OCI-LY1 (cell line): ENCODE measurements at regions not wholly inside any gene's neighbourhood (a gene's known extent, or its start where the extent isn't known, plus 50 kb on each side); places are given as distances from the start of the nearest gene placed in this dataset.

ENCODE experiments used
- H2AFZ ChIP-seq: fragments of 200-600 bp; sonication (generic), shearing (Covaris generic); 2 replicates; pipeline ENCODE4 v1.6.0; 2014; ENCODE audit warnings: antibody characterized with exemption, mild to moderate bottlenecking, low read length
- H3F3A ChIP-seq: fragments of 200-600 bp; sonication (generic), shearing (Covaris generic); 2 replicates; pipeline ENCODE4 v1.6.0; 2014; ENCODE audit warnings: mild to moderate bottlenecking, antibody characterized with exemption, low read length, moderate library complexity; ENCODE audit not compliant: insufficient read depth
- H3K27ac ChIP-seq: fragments of 200-600 bp; sonication (generic); 2 replicates; pipeline ENCODE4 v1.5.1; 2014; ENCODE audit warnings: low read length, mixed run types, mild to moderate bottlenecking, low read depth; ENCODE audit not compliant: poor library complexity, severe bottlenecking
- H3K27me3 ChIP-seq: fragments of 200-600 bp; sonication (generic); 2 replicates; pipeline ENCODE4 v1.6.0; 2014; ENCODE audit warnings: antibody characterized with exemption, mild to moderate bottlenecking, low read length, moderate library complexity; ENCODE audit not compliant: insufficient read depth
- H3K36me3 ChIP-seq: fragments of 200-600 bp; sonication (generic); 2 replicates; pipeline ENCODE4 v1.6.1; 2014; ENCODE audit warnings: mild to moderate bottlenecking, antibody characterized with exemption, low read length, moderate library complexity, mixed read lengths; ENCODE audit not compliant: insufficient read depth
- H3K4me1 ChIP-seq: fragments of 200-600 bp; sonication (generic); 2 replicates; pipeline ENCODE4 v1.5.1; 2014; ENCODE audit warnings: mild to moderate bottlenecking, low read length, moderate library complexity; ENCODE audit not compliant: insufficient read depth, severe bottlenecking
- H3K4me2 ChIP-seq: fragments of 200-600 bp; sonication (generic), shearing (Covaris generic); 2 replicates; pipeline ENCODE4 v1.6.1; 2014; ENCODE audit warnings: low read length
- H3K4me3 ChIP-seq: fragments of 200-600 bp; sonication (generic); 2 replicates; pipeline ENCODE4 v1.5.1; 2014; ENCODE audit warnings: low read length, low read depth, mild to moderate bottlenecking, mixed read lengths; ENCODE audit not compliant: poor library complexity, severe bottlenecking
- H3K79me2 ChIP-seq: fragments of 200-600 bp; shearing (Covaris generic); 2 replicates; pipeline ENCODE4 v1.6.1; 2016; ENCODE audit warnings: mixed run types, low read length, mixed read lengths; ENCODE audit not compliant: insufficient read depth
- H3K9ac ChIP-seq: fragments of 200-600 bp; sonication (generic), shearing (Covaris generic); 2 replicates; pipeline ENCODE4 v1.6.1; 2014; ENCODE audit warnings: mild to moderate bottlenecking, low read length, mixed read lengths
- H3K9me2 ChIP-seq: fragments of 200-600 bp; sonication (generic), shearing (Covaris generic); 2 replicates; pipeline ENCODE4 v1.6.1; 2014; ENCODE audit warnings: low read depth, mild to moderate bottlenecking, low read length, mixed read lengths
- H3K9me3 ChIP-seq: fragments of 200-600 bp; shearing (Covaris generic); 2 replicates; pipeline ENCODE4 v1.6.1; 2014; ENCODE audit warnings: low read length, mixed read lengths
- H4K20me1 ChIP-seq: fragments of 200-600 bp; sonication (generic), shearing (Covaris generic); 2 replicates; pipeline ENCODE4 v1.6.0; 2016; ENCODE audit warnings: mild to moderate bottlenecking, low read length; ENCODE audit not compliant: insufficient read depth
- EZH2 ChIP-seq: fragments of 200-600 bp; sonication (generic), shearing (Covaris generic); IDR thresholded peaks from 2 replicates; pipeline ENCODE4 v1.8.0; 2017; ENCODE audit warnings: borderline replicate concordance, mixed run types, mild to moderate bottlenecking, antibody characterized with exemption, low read length, moderate library complexity, mixed read lengths
- TF ChIP-seq, protein P1 (sequence below): fragments of 200-600 bp; sonication (generic), shearing (Covaris generic); IDR thresholded peaks from 2 replicates; pipeline ENCODE4 v1.5.1; 2017; ENCODE audit warnings: mild to moderate bottlenecking, antibody characterized with exemption, low read length, moderate library complexity, mixed read lengths

DNA sequence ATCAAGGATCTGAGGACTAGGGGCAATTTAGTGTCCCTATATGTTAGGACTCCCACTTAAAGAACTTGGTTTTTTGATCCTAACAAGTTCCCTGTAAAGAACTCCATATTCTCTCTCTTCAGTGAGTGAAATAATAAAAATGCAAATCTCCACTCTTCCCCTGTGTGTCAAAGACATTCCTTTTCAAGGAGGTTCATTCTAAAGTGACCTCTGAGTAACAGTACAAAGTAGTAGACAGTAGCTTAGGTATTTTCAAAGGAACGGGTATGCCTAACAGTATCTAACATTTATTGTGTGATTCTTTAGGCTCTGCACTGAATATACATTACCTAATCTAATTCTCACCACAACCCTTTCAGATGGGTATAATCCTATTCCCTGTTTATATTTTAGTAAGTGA, 58.4 kb upstream of the SCOC start:
- Histone ChIP-seq H3K9me2 (no peaks in the 10 kb centered on the region), H3K27ac (no peak overlapping the region), H3K9ac (no peak overlapping the region), H3K27me3 (no peaks in the 10 kb centered on the region), H3K36me3 (no peaks in the 10 kb centered on the region), H3K9me3 (no peaks in the 10 kb centered on the region), H2AFZ (no peak overlapping the region), H4K20me1 (no peaks in the 10 kb centered on the region), H3K4me3 (no peak overlapping the region), H3F3A (no peaks in the 10 kb centered on the region), H3K79me2 (no peaks in the 10 kb centered on the region), H3K4me2 (no peak overlapping the region), H3K4me1 (no peaks in the 10 kb centered on the region)
- no peak for TF ChIP-seq EZH2
- TF ChIP-seq, protein P1, sequence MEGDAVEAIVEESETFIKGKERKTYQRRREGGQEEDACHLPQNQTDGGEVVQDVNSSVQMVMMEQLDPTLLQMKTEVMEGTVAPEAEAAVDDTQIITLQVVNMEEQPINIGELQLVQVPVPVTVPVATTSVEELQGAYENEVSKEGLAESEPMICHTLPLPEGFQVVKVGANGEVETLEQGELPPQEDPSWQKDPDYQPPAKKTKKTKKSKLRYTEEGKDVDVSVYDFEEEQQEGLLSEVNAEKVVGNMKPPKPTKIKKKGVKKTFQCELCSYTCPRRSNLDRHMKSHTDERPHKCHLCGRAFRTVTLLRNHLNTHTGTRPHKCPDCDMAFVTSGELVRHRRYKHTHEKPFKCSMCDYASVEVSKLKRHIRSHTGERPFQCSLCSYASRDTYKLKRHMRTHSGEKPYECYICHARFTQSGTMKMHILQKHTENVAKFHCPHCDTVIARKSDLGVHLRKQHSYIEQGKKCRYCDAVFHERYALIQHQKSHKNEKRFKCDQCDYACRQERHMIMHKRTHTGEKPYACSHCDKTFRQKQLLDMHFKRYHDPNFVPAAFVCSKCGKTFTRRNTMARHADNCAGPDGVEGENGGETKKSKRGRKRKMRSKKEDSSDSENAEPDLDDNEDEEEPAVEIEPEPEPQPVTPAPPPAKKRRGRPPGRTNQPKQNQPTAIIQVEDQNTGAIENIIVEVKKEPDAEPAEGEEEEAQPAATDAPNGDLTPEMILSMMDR, result no peak

DNA sequence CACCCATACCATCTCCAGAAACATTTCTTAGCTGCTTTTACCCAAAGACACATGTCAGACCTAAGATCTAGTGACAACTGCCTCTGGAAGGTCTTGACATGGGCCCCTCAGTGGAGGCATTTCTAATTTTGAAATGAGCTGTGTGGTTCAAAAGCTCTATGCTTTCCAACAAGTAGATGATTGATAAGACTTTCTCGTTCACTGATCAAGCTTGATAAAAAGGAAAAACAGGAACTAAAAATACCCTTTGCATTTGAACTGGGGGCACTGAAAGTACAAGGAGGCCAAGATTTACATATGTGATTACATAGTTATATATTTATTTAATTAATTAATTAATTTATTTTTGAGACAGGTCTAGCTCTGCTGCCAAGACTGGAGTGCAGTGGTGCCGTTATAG, 61.3 kb upstream of the SCOC start:
- no peaks in the 10 kb centered on the region for H3K9me2 ChIP-seq
- TF ChIP-seq EZH2, result no peak
- TF ChIP-seq, protein P1, result no peak
- no peaks in the 10 kb centered on the region for H3K36me3 ChIP-seq
- no peak overlapping the region for H3K4me2 ChIP-seq
- H3K27me3 ChIP-seq, result no peaks in the 10 kb centered on the region; the same call in 1 of the 2 replicates
- H3F3A ChIP-seq, result no peaks in the 10 kb centered on the region
- H2AFZ ChIP-seq, result no peak overlapping the region
- no peaks in the 10 kb centered on the region for H4K20me1 ChIP-seq
- H3K9ac ChIP-seq, result no peak overlapping the region
- H3K9me3 ChIP-seq, result no peaks in the 10 kb centered on the region
- H3K4me1 ChIP-seq, result no peaks in the 10 kb centered on the region
- H3K4me3 ChIP-seq, result no peak overlapping the region
- H3K27ac ChIP-seq, result no peak overlapping the region
- H3K79me2 ChIP-seq, result no peaks in the 10 kb centered on the region

DNA sequence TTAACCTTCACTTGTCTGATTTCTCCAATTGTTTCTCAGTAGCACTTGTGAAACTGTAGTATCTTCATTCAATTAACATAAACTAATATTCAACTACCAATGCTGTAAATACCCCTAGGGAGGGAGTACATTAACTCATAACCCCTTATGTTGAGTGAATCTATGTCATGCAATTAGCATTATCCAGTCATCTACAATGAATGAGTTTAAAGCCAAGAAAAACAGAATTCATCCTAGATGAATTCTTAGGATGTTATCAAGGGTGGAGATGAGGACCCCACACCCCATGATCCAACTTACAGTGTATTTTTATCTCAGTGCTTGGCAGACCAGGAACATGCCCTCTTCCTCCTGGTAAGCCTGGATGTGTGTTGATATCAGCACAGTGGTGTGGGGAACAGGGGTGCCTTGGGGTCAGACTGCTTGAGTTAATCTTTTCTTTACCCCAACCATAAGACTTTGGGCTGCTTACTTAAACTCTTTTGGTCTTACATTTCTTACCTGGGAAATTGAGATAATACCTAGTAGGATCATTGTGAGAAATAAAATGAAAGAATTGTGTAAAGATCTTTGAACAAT, 62.1 kb upstream of the SCOC start:
- H3K36me3 ChIP-seq, result no peaks in the 10 kb centered on the region
- no peak overlapping the region for H2AFZ ChIP-seq
- H3K27ac ChIP-seq, result no peak overlapping the region
- no peak overlapping the region for H3K4me2 ChIP-seq
- no peak overlapping the region for H3K9ac ChIP-seq
- H3K27me3 ChIP-seq, result no peaks in the 10 kb centered on the region; the same call in 1 of the 2 replicates
- H4K20me1 ChIP-seq, result no peaks in the 10 kb centered on the region
- H3K4me1 ChIP-seq, result no peaks in the 10 kb centered on the region
- no peaks in the 10 kb centered on the region for H3K9me2 ChIP-seq
- H3K79me2 ChIP-seq, result no peaks in the 10 kb centered on the region
- no peaks in the 10 kb centered on the region for H3F3A ChIP-seq
- TF ChIP-seq, protein P1, result no peak
- TF ChIP-seq EZH2, result no peak
- H3K4me3 ChIP-seq, result no peak overlapping the region
- H3K9me3 ChIP-seq, result no peaks in the 10 kb centered on the region
